Thyroid gland (tissue), 4 donors: ENCODE measurements at regions not wholly inside any gene's neighbourhood (a gene's known extent, or its start where the extent isn't known, plus 50 kb on each side); places are given as distances from the start of the nearest gene placed in this dataset.

ENCODE experiments used
- DNase-seq, 2 donors: peaks; one replicate each; pipeline ENCODE4 v3.0.0-alpha.2; 2019
- H3K27ac ChIP-seq, 3 donors: fragments of 200-600 bp; sonication (generic); 1 replicate in 2 of 3; 2 replicates in 1 of 3; pipeline ENCODE4 v1.5.1; 2016 to 2019; ENCODE audit warnings: mild to moderate bottlenecking in 1 of 3, moderate library complexity in 1 of 3
- H3K27me3 ChIP-seq: fragments of 200-600 bp; sonication (generic); one replicate; pipeline ENCODE4 v1.5.1; 2019
- H3K36me3 ChIP-seq, 2 donors: fragments of 200-600 bp; sonication (generic); one replicate each; pipeline ENCODE4 v1.5.1; 2016 to 2019
- H3K4me1 ChIP-seq, 2 donors: fragments of 200-600 bp; sonication (generic); one replicate each; pipeline ENCODE4 v1.5.1; 2017 to 2019
- H3K4me3 ChIP-seq, 3 donors: fragments of 200-600 bp; sonication (generic); replicated peaks in 1 of 3; 1 replicate in 2 of 3; 2 replicates in 1 of 3; pipeline ENCODE4 v1.5.1; 2016; ENCODE audit warnings: mild to moderate bottlenecking in 1 of 3
- H3K9me3 ChIP-seq: fragments of 200-600 bp; sonication (generic); one replicate; pipeline ENCODE4 v1.5.1; 2017
- CTCF ChIP-seq, 6 experiments: fragments of 200-600 bp in 3 of 6; fragments of 450-650 bp in 3 of 6; sonication (generic) in 3 of 6; IDR thresholded peaks; one replicate each; pipeline ENCODE4 v1.5.1; 2016 to 2019; ENCODE audit warnings: antibody characterized with exemption in 6 of 6, mild to moderate bottlenecking in 2 of 6, inconsistent platforms in 1 of 6, moderate library complexity in 1 of 6
- POLR2A ChIP-seq, 2 donors: fragments of 450-650 bp; IDR thresholded peaks; one replicate each; pipeline ENCODE4 v1.6.1; 2017; ENCODE audit warnings: antibody characterized with exemption in 2 of 2, mild to moderate bottlenecking in 2 of 2, moderate library complexity in 1 of 2
- WGBS, 2 donors: methylation state at CpG; one replicate each; pipeline ENCODE4 v1.1.5; 2017; 5-methylcytosine and 5-hydroxymethylcytosine counted together
- intact Hi-C: fragments of 100-400 bp; cut with DNase I; formaldehyde crosslinking; loops from one replicate; pipeline ENCODE4 v1.15.1; 2023

- Histone ChIP-seq H3K4me1 (no peaks in the 10 kb centered on the region), H3K36me3 (no peaks in the 10 kb centered on the region), H3K27me3 (no peaks in the 10 kb centered on the region), H3K4me3 (no peak overlapping the region), H3K27ac (no peak overlapping the region), H3K9me3 (no peaks in the 10 kb centered on the region)
- intact Hi-C loops, result no loop called here
- 74 to 85% methylated on average over 2 of the region's 2 CpGs for WGBS, 2 donors
- DNase-seq, result no peak
- TF ChIP-seq CTCF (IDR thresholded peaks at IDR 0.05) (no peak), POLR2A (IDR thresholded peaks at IDR 0.05) (no peak)
Measured at GRCh38 chr16:79466111-79466510, 134.4 kb downstream of the MAF start.

- WGBS, 2 donors, result 86 to 88% methylated on average over 5 of the region's 5 CpGs
- H3K4me3 ChIP-seq, result no peak overlapping the region
- DNase-seq, result no peak
- H3K27me3 ChIP-seq, result no peaks in the 10 kb centered on the region
- TF ChIP-seq POLR2A (IDR thresholded peaks at IDR 0.05) (no peak), CTCF (IDR thresholded peaks at IDR 0.05) (no peak)
- no peak overlapping the region for H3K27ac ChIP-seq
- intact Hi-C loops, result no loop called here
- H3K9me3 ChIP-seq, result no peaks in the 10 kb centered on the region
- no peaks in the 10 kb centered on the region for H3K36me3 ChIP-seq
- H3K4me1 ChIP-seq, result no peaks in the 10 kb centered on the region
Measured at GRCh38 chr16:79463841-79464240, 136.7 kb downstream of the MAF start.

GRCh38 chr16:79456036-79456435 is 144.5 kb downstream of the MAF start:
- intact Hi-C loops, result no loop called here
- WGBS, 2 donors, result 91 to 95% methylated on average over 4 of the region's 4 CpGs
- no peak for DNase-seq
- no peaks in the 10 kb centered on the region for H3K4me1 ChIP-seq
- no peaks in the 10 kb centered on the region for H3K36me3 ChIP-seq
- H3K27ac ChIP-seq, result no peak overlapping the region
- no peaks in the 10 kb centered on the region for H3K9me3 ChIP-seq
- TF ChIP-seq CTCF (IDR thresholded peaks at IDR 0.05) (no peak), POLR2A (IDR thresholded peaks at IDR 0.05) (no peak)
- H3K27me3 ChIP-seq, result no peaks in the 10 kb centered on the region
- no peak overlapping the region for H3K4me3 ChIP-seq

- TF ChIP-seq POLR2A (IDR thresholded peaks at IDR 0.05), result no peak
- TF ChIP-seq CTCF (IDR thresholded peaks at IDR 0.05), result no peak
- WGBS, 2 donors, result 54 to 55% methylated on average over 8 of the region's 8 CpGs
- Histone ChIP-seq H3K27me3 (no peaks in the 10 kb centered on the region), H3K9me3 (no peaks in the 10 kb centered on the region), H3K36me3 (no peaks in the 10 kb centered on the region), H3K4me3 (no peak overlapping the region), H3K4me1 (no peaks in the 10 kb centered on the region), H3K27ac (no peak overlapping the region)
- intact Hi-C loops, result no loop called here
- no peak for DNase-seq
Measured at GRCh38 chr16:79452671-79453070, 147.9 kb downstream of the MAF start.

- TF ChIP-seq POLR2A (IDR thresholded peaks at IDR 0.05) (no peak), CTCF (IDR thresholded peaks at IDR 0.05) (no peak)
- intact Hi-C loops, result no loop called here
- WGBS, 2 donors, result 73 to 82% methylated on average over 4 of the region's 4 CpGs
Measured at GRCh38 chr16:79451196-79451816, 149.2 kb downstream of the MAF start.

More at GRCh38 chr16:79451196-79451816, 149.2 kb downstream of the MAF start:
- H3K4me3 ChIP-seq, result no peak overlapping the region
- DNase-seq, result no peak
- H3K36me3 ChIP-seq, result no peaks in the 10 kb centered on the region
- H3K27ac ChIP-seq, result no peak overlapping the region
- H3K27me3 ChIP-seq, result no peaks in the 10 kb centered on the region
- H3K4me1 ChIP-seq, result no peaks in the 10 kb centered on the region
- H3K9me3 ChIP-seq, result no peaks in the 10 kb centered on the region
